Caki2 (cell line): ENCODE measurements at regions not wholly inside any gene's neighbourhood (a gene's known extent, or its start where the extent isn't known, plus 50 kb on each side); places are given as distances from the start of the nearest gene placed in this dataset.

Source experiments
- DNase-seq: peaks from one replicate; pipeline ENCODE4 v3.0.0-alpha.2; 2015; ENCODE audit warnings: low read depth
- in situ Hi-C: cut with HindIII; loops from 2 replicates; pipeline ENCODE4 v1.10.0; 2016; ENCODE audit warnings: low sequenced_read_pairs, low pct_unique_long_range_greater_than_20kb, mixed read lengths

GRCh38 chr18:42137693-42138375 lies 182.8 kb downstream of the PIK3C3 start:
- in situ Hi-C loops, result no loop called here
- no peak for DNase-seq

- in situ Hi-C loops, result no loop called here
- no peak for DNase-seq
Observed at GRCh38 chr18:42141439-42141838, 186.4 kb downstream of the PIK3C3 start.

- in situ Hi-C loops, result no loop called here
Observed at GRCh38 chr18:42155024-42155423, 200.0 kb downstream of the PIK3C3 start.

GRCh38 chr18:42156281-42156680 lies 201.2 kb downstream of the PIK3C3 start:
- in situ Hi-C loops, result no loop called here
- DNase-seq, result no peak

More at GRCh38 chr18:42155024-42155423, 200.0 kb downstream of the PIK3C3 start:
- no peak for DNase-seq

- no peak for DNase-seq
- in situ Hi-C loops, result no loop called here
Observed at GRCh38 chr18:42157420-42157819, 202.4 kb downstream of the PIK3C3 start.

GRCh38 chr18:42157878-42158277 lies 202.8 kb downstream of the PIK3C3 start:
- in situ Hi-C loops, result no loop called here

GRCh38 chr18:42159146-42159545 lies 204.1 kb downstream of the PIK3C3 start:
- in situ Hi-C loops, result no loop called here
- DNase-seq, result no peak

More at GRCh38 chr18:42157878-42158277, 202.8 kb downstream of the PIK3C3 start:
- no peak for DNase-seq

- no peak for DNase-seq
- in situ Hi-C loops, result no loop called here
Observed at GRCh38 chr18:42163321-42163720, 208.3 kb downstream of the PIK3C3 start.

GRCh38 chr18:42164556-42164955 lies 209.5 kb downstream of the PIK3C3 start:
- DNase-seq, result no peak
- in situ Hi-C loops, result no loop called here

- no peak for DNase-seq
- in situ Hi-C loops, result no loop called here
Observed at GRCh38 chr18:42165922-42166513, 211.0 kb downstream of the PIK3C3 start.

GRCh38 chr18:42168487-42168886 lies 213.5 kb downstream of the PIK3C3 start:
- DNase-seq, result no peak
- in situ Hi-C loops, result no loop called here

- no peak for DNase-seq
- in situ Hi-C loops, result no loop called here
Observed at GRCh38 chr18:42168907-42169306, 213.9 kb downstream of the PIK3C3 start.

- DNase-seq, result no peak
- in situ Hi-C loops, result no loop called here
Observed at GRCh38 chr18:42174909-42175308, 219.9 kb downstream of the PIK3C3 start.

- in situ Hi-C loops, result no loop called here
Observed at GRCh38 chr18:42176599-42176998, 221.6 kb downstream of the PIK3C3 start.

GRCh38 chr18:42177390-42177789 lies 222.4 kb downstream of the PIK3C3 start:
- in situ Hi-C loops, result no loop called here
- no peak for DNase-seq

More at GRCh38 chr18:42176599-42176998, 221.6 kb downstream of the PIK3C3 start:
- no peak for DNase-seq

GRCh38 chr18:42178376-42179080 lies 223.5 kb downstream of the PIK3C3 start:
- in situ Hi-C loops, result no loop called here

GRCh38 chr18:42179542-42180121 lies 224.6 kb downstream of the PIK3C3 start:
- DNase-seq, result no peak
- in situ Hi-C loops, result no loop called here

More at GRCh38 chr18:42178376-42179080, 223.5 kb downstream of the PIK3C3 start:
- DNase-seq, result no peak

GRCh38 chr18:42181474-42181873 lies 226.4 kb downstream of the PIK3C3 start:
- no peak for DNase-seq
- in situ Hi-C loops, result no loop called here
